Mesenteric fat pad (tissue), 1 donor: ENCODE measurements at regions not wholly inside any gene's neighbourhood (a gene's known extent, or its start where the extent isn't known, plus 50 kb on each side); places are given as distances from the start of the nearest gene placed in this dataset.

Experiments
- DNase-seq: peaks from one replicate; pipeline ENCODE4 v3.0.0-alpha.2; 2020; ENCODE audit warnings: low spot score
- donor health status: DM: yes; HTN: yes; CAD: no.

DNA sequence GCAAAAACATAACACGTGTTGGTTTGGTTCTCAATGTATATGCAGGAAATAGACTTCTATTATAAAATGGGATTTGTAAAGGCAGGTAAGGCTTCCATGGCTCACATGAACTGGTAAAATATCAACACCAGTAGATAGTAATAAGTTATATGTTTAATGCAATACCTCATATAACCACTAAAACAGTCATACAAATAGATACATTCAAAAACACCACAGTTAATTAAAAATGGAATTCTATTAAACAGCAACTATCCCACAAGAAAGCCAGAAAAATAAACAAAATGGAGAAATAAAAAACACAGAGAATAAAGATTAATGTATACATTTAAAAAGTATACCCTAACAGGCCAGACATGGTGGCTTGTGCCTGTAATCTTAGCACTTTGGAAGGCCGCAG lies 243.8 kb upstream of the LRATD1 start:
- DNase-seq, result no peak

DNA sequence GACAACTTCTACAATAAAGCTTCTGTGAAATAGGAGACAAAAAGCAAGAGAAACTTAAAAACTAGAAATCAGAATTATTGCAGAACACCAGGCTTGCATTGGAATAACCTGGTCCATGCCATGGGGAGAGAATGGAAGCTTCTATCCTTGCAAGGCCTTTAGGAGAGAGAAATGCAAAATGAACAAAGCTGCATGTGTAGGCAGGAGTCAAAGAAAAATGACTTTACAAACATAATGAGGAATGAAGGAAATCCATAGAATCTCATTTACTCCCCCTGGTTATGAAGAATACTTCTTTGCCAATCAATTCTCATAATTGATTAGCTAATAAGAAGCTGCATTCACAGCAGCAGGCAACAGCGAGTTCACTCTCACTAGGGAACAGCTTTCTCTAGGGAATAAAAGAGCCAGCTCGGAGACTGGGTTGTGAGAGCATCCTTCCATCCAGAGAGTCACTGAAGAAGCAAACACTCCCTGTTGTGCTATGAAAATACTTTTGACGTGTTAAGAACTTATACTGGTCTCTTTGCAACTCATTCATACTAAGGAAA lies 235.9 kb upstream of the LRATD1 start:
- no peak for DNase-seq

GRCh38 chr2:14398641-14399040 lies 233.9 kb upstream of the LRATD1 start:
- no peak for DNase-seq

- no peak for DNase-seq
These were observed 230.6 kb upstream of the LRATD1 start for GRCh38 chr2:14401873-14402272.

DNA sequence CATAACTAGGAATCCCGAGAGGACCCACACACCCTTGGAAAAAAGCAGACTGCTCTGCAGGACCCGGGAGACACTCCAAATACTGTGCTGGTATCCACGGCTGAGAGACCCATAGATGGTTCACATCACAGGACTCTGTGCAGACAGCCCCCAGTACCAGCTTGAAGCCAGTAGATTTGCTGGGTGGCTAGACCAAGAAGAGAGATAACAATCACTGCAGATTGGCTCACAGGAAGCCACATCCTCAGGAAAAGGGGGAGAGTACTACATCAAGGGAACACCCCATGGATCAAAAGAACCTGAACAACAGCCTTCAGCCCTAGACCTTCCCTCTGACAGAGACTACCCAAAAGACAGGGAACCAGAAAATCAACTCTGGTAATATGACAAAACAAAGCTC lies 223.8 kb upstream of the LRATD1 start:
- DNase-seq, result no peak

DNA sequence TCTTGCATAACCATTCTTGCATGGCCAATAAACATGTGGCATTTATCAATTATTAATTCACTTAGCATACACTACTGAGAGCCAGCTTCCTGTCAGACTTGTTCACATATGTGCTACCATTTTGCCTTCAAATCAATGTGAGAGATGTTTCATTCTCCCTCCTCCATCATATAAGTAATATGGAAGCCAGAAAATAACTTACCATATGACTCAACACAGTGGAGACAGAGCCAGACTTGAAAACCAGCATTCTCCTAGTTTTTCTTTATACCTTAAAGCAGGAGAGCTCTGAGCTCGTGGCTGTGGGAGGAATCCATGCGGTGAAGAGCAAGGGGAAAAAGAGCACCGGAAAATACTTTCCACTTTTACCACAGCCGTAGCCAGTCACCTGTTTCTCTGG lies 215.0 kb upstream of the LRATD1 start:
- DNase-seq, result no peak

DNA sequence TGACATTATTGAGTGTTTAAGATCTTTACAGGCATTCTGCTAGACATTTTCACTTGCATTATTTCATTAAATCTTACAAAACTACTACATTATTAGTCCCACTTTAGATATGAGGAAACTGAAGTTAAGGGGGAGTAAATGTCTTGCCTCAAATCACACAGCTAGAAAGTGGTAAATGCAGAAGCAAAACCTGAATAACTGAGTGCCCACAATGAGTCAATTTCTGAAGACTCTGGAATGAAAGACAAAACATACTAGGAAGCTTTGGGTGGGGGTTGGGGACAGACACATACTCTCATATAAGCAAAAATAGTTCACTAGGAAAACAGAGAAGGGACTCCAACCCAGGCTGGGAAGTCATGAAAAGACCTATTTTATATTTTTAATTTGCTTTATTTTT lies 214.4 kb upstream of the LRATD1 start:
- DNase-seq, result no peak

DNA sequence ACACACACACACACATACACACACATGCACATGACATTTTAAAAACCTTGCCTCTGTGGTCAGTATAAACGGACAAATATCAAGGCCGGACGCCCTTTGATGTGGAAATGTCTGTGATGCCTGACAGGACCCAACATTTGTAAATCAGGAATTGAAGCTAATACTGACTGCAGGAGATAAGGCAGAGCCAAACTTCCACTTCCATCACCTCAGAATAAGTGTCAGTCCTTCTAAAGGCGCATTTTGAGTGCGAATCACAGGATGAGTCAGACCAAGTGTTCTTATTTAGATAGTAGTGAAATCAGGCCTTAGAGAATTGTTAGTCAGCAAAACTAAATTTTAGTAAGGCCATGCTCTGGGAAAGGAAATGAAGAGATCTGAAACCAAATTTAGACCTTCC lies 211.7 kb upstream of the LRATD1 start:
- DNase-seq, result no peak

- DNase-seq, result no peak
These were observed 210.1 kb upstream of the LRATD1 start for GRCh38 chr2:14422426-14422825.

GRCh38 chr2:14423145-14423906 lies 209.2 kb upstream of the LRATD1 start:
- DNase-seq, result no peak

GRCh38 chr2:14424478-14425390 lies 207.8 kb upstream of the LRATD1 start:
- no peak for DNase-seq

DNA sequence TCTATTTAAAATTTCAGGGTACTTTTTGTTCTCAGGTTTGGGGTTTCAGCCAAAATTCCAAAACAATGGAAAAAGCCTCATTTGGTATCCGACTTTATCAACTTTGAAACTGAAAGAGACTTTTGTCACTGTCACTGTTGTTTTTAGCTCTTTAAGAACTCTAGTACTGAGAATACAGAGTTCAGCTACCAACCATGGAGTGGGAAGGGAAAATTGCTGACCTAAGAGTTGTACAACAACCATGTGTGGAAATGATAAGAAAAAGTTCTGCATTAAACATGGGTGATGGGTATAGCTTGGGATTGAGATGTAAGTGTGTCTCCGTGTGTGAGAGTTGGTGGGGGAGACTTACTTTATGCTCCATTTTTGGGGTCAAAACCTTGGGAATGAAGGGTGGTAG lies 206.6 kb upstream of the LRATD1 start:
- no peak for DNase-seq

GRCh38 chr2:14428056-14428455 lies 204.5 kb upstream of the LRATD1 start:
- DNase-seq, result no peak

- no peak for DNase-seq
These were observed 198.5 kb upstream of the LRATD1 start for GRCh38 chr2:14433946-14434495.

- no peak for DNase-seq
These were observed 186.8 kb upstream of the LRATD1 start for GRCh38 chr2:14445670-14446069.

GRCh38 chr2:14448340-14448739 lies 184.2 kb upstream of the LRATD1 start:
- no peak for DNase-seq

GRCh38 chr2:14451312-14451711 lies 181.2 kb upstream of the LRATD1 start:
- no peak for DNase-seq

DNA sequence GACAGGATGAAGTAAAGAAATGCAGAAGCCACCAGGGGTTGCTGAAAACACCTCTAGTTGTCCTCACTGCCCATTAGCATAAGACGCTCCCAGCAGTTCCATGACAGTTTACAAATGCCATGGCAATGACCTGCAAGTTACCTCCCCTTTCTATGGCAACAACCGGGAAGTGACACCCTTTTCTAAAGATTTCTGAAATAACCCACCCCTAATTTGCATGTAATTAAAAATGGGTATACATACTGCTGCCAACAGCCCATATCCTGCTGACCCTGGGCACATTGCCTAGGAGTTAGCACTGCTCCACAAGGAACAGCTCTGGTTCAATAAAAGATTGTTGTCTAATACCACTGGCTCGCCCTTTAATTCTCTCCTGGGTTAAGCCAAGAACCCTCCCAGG lies 178.3 kb upstream of the LRATD1 start:
- no peak for DNase-seq

DNA sequence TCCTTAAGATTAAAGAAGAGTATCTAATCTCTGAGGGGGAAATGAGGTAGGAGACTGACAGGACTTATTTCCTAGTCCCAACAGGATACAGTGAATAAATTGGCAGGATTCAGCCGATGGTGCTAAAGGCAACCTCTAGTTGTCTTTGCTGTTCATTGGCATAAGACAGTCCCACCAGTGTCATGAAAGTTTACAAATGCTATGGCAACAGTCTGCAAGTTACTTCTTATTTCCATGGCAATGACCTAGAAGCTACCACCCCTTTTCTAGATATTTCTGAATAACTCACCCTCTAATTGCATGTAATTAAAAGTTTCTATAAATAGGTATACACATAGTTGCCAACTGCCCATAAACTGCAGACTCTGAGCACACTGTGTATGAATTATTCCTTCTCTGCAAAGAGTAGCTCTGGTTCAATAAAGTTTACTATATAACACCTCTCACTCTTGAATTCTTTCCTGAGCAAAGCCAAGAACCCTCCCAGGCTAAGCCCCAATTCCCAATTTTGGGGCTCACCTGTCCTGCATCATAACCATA lies 172.7 kb upstream of the LRATD1 start:
- DNase-seq, result no peak

GRCh38 chr2:14475994-14476393 lies 156.5 kb upstream of the LRATD1 start:
- no peak for DNase-seq

GRCh38 chr2:14479486-14479885 lies 153.0 kb upstream of the LRATD1 start:
- no peak for DNase-seq

DNA sequence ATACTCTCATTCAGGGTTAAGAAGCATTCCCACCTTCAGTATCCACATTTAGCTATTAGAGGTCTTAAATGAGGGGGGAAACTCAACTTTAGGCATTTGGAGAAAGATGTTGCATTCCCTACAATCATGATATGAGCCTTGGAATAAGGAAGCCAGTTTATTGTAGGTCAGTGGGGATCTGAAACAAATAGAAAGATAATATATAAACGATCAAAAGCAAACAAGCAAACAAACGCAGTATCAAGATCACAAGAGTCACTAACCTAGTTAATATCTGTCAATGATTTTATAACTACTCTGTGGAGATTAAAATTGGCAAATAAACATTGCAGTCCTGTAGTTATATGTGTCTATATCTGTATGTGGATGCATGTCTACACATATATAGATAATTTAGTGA lies 152.4 kb upstream of the LRATD1 start:
- DNase-seq, result no peak
